ENCODE measurements at regions not wholly inside any gene's neighbourhood (a gene's known extent, or its start where the extent isn't known, plus 50 kb on each side); places are given as distances from the start of the nearest gene placed in this dataset.
"Not testable (repeated sequence)": the region's sequence is repeated elsewhere in the genome, so short reads cannot be mapped to it uniquely, and the experiment has no call there.

- no peak for DNase-seq
- no peak for TF ChIP-seq CTCF (IDR thresholded peaks at IDR 0.05; ENCODE audit: low read depth, low read length, missing control alignments)
- Histone ChIP-seq H3K27me3 (replicated peaks) (no peaks in the 10 kb centered on the region), H3K36me3 (replicated peaks) (no peaks in the 10 kb centered on the region), H3K27ac (no peak overlapping the region), H3K4me3 (ENCODE audit: low read depth, low read length) (no peak overlapping the region)
- in situ Hi-C loops (cut with HindIII; ENCODE audit: low pct_ligation_motif_present, low sequenced_read_pairs), result no loop called here
Observed at GRCh38 chr7:359226-359765, 69.3 kb downstream of the FOXL3 start.

GRCh38 chr7:359766-360361 is 69.9 kb downstream of the FOXL3 start:
- Histone ChIP-seq H3K4me3 (ENCODE audit: low read depth, low read length) (no peak overlapping the region), H3K36me3 (replicated peaks) (no peaks in the 10 kb centered on the region), H3K27ac (no peak overlapping the region), H3K27me3 (replicated peaks) (no peaks in the 10 kb centered on the region)
- in situ Hi-C loops (cut with HindIII; ENCODE audit: low pct_ligation_motif_present, low sequenced_read_pairs), result no loop called here
- DNase-seq, result no peak
- no peak for TF ChIP-seq CTCF (IDR thresholded peaks at IDR 0.05; ENCODE audit: low read depth, low read length, missing control alignments)

- no peak overlapping the region for H3K4me3 ChIP-seq (ENCODE audit: low read depth, low read length)
- in situ Hi-C loops (cut with HindIII; ENCODE audit: low pct_ligation_motif_present, low sequenced_read_pairs), result no loop called here
- TF ChIP-seq CTCF (IDR thresholded peaks at IDR 0.05; ENCODE audit: low read depth, low read length, missing control alignments), result no peak
- no peaks in the 10 kb centered on the region for H3K36me3 ChIP-seq (replicated peaks)
- no peaks in the 10 kb centered on the region for H3K27me3 ChIP-seq (replicated peaks)
- H3K27ac ChIP-seq, result no peak overlapping the region
- no peak for DNase-seq
Observed at GRCh38 chr7:360454-361100, 70.6 kb downstream of the FOXL3 start.

- H3K4me3 ChIP-seq (ENCODE audit: low read depth, low read length); in situ Hi-C loops (cut with HindIII; ENCODE audit: low pct_ligation_motif_present, low sequenced_read_pairs); H3K27ac ChIP-seq; H3K36me3 ChIP-seq (replicated peaks); H3K27me3 ChIP-seq (replicated peaks); DNase-seq: not testable (repeated sequence)
Observed at GRCh38 chr7:361182-361581, 71.2 kb downstream of the FOXL3 start.

GRCh38 chr7:361680-362401 is 71.9 kb downstream of the FOXL3 start:
- no peaks in the 10 kb centered on the region for H3K27me3 ChIP-seq (replicated peaks)
- H3K36me3 ChIP-seq (replicated peaks), result no peaks in the 10 kb centered on the region
- DNase-seq, result no peak
- TF ChIP-seq CTCF (IDR thresholded peaks at IDR 0.05; ENCODE audit: low read depth, low read length, missing control alignments), result no peak
- in situ Hi-C loops (cut with HindIII; ENCODE audit: low pct_ligation_motif_present, low sequenced_read_pairs), result no loop called here
- H3K4me3 ChIP-seq (ENCODE audit: low read depth, low read length), result no peak overlapping the region
- no peak overlapping the region for H3K27ac ChIP-seq

- no peak overlapping the region for H3K4me3 ChIP-seq (ENCODE audit: low read depth, low read length)
- in situ Hi-C loops (cut with HindIII; ENCODE audit: low pct_ligation_motif_present, low sequenced_read_pairs), result no loop called here
- H3K27ac ChIP-seq, result no peak overlapping the region
- H3K27me3 ChIP-seq (replicated peaks), result no peaks in the 10 kb centered on the region
- no peaks in the 10 kb centered on the region for H3K36me3 ChIP-seq (replicated peaks)
- no peak for TF ChIP-seq CTCF (IDR thresholded peaks at IDR 0.05; ENCODE audit: low read depth, low read length, missing control alignments)
- no peak for DNase-seq
Observed at GRCh38 chr7:362402-363096, 72.6 kb downstream of the FOXL3 start.

Data from brain microvascular endothelial cell (primary cell).